ENCODE measurements at regions not wholly inside any gene's neighbourhood (a gene's known extent, or its start where the extent isn't known, plus 50 kb on each side); places are given as distances from the start of the nearest gene placed in this dataset.

GRCh38 chr15:27674826-27675225 lies 424.3 kb downstream of the OCA2 start:
- no peak for ATAC-seq
- Histone ChIP-seq H3K36me3 (no peaks in the 10 kb centered on the region), H3K4me3 (no peak overlapping the region), H3K27ac (no peak overlapping the region), H3K9me3 (no peaks in the 10 kb centered on the region), H3K4me1 (peaks cover 0 to 8% (median 0%) of the 10 kb centered on the region in 3 donors), H3K27me3 (peaks cover 8% of the 10 kb centered on the region)
- 40 to 80% methylated on average over 1 to 7 of the region's 10 CpGs for WGBS, 2 donors (ENCODE audit: low coverage in 1 of 2)
- no peak for TF ChIP-seq POLR2AphosphoS5 (IDR thresholded peaks at IDR 0.05)
- no peak for TF ChIP-seq EP300 (IDR thresholded peaks at IDR 0.05)
- TF ChIP-seq POLR2A (IDR thresholded peaks at IDR 0.05), result no peak
- no peak for TF ChIP-seq CTCF (IDR thresholded peaks at IDR 0.05)

- Histone ChIP-seq H3K9me3 (no peaks in the 10 kb centered on the region), H3K4me1 (peaks cover 0 to 7% (median 0%) of the 10 kb centered on the region in 3 donors), H3K36me3 (no peaks in the 10 kb centered on the region), H3K27ac (no peak overlapping the region), H3K27me3 (peaks cover 8% of the 10 kb centered on the region), H3K4me3 (no peak overlapping the region)
- 83 to 92% methylated on average over 1 to 13 of the region's 15 CpGs for WGBS, 2 donors (ENCODE audit: low coverage in 1 of 2)
- ATAC-seq, result no peak
- TF ChIP-seq CTCF (IDR thresholded peaks at IDR 0.05), result no peak
- no peak for TF ChIP-seq POLR2AphosphoS5 (IDR thresholded peaks at IDR 0.05)
- TF ChIP-seq POLR2A (IDR thresholded peaks at IDR 0.05), result no peak
- TF ChIP-seq EP300 (IDR thresholded peaks at IDR 0.05), result no peak
These were observed 425.2 kb downstream of the OCA2 start for GRCh38 chr15:27673766-27674445.

DNA sequence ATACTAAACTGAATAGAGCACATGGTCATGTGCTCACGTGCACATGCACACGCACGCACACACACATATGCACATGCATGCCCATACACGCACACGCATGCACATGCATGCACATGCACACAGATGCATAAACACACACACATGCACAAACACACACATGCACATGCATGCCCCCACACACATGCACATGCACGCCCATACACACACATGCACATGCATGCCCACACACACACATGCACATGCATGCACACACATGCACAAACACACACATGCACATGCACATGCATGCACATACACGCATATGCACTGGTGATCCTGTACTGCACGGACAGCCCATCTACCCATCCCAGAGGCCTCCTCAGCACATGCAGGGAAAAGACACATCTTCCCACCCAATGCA lies 426.6 kb downstream of the OCA2 start:
- 71 to 100% methylated on average over 2 to 4 of the region's 8 CpGs for WGBS, 2 donors (ENCODE audit: low coverage in 1 of 2)
- TF ChIP-seq EP300 (IDR thresholded peaks at IDR 0.05) (no peak), CTCF (IDR thresholded peaks at IDR 0.05) (no peak), POLR2A (IDR thresholded peaks at IDR 0.05) (no peak), POLR2AphosphoS5 (IDR thresholded peaks at IDR 0.05) (no peak)
- H3K27ac ChIP-seq, result no peak overlapping the region
- H3K4me3 ChIP-seq, result no peak overlapping the region
- peaks cover 1% of the 10 kb centered on the region for H3K27me3 ChIP-seq
- no peaks in the 10 kb centered on the region for H3K9me3 ChIP-seq
- H3K36me3 ChIP-seq, result no peaks in the 10 kb centered on the region
- no peak for ATAC-seq
- peaks cover 0 to 7% (median 0%) of the 10 kb centered on the region in 3 donors for H3K4me1 ChIP-seq

- H3K36me3 ChIP-seq, result no peaks in the 10 kb centered on the region
- H3K4me3 ChIP-seq, result no peak overlapping the region
- TF ChIP-seq CTCF (IDR thresholded peaks at IDR 0.05) (no peak), POLR2A (IDR thresholded peaks at IDR 0.05) (no peak), EP300 (IDR thresholded peaks at IDR 0.05) (no peak), POLR2AphosphoS5 (IDR thresholded peaks at IDR 0.05) (no peak)
- H3K27me3 ChIP-seq, result no peaks in the 10 kb centered on the region
- H3K4me1 ChIP-seq, result peaks cover 0 to 7% (median 0%) of the 10 kb centered on the region in 3 donors
- no peaks in the 10 kb centered on the region for H3K9me3 ChIP-seq
- no peak for ATAC-seq
- 31 to 39% methylated on average over 5 to 13 of the region's 13 CpGs for WGBS, 2 donors (ENCODE audit: low coverage in 1 of 2)
- no peak overlapping the region for H3K27ac ChIP-seq
These were observed 427.2 kb downstream of the OCA2 start for GRCh38 chr15:27671819-27672437.
